ENCODE measurements at regions not wholly inside any gene's neighbourhood (a gene's known extent, or its start where the extent isn't known, plus 50 kb on each side); places are given as distances from the start of the nearest gene placed in this dataset.

GRCh38 chr5:119896826-119897536 lies 267.6 kb downstream of the FAM170A start:
- H3K4me1 ChIP-seq = no peaks in the 10 kb centered on the region
- H3K9me3 ChIP-seq = no peaks in the 10 kb centered on the region
- H3K4me3 ChIP-seq = no peak overlapping the region
- no peaks in the 10 kb centered on the region for H3K36me3 ChIP-seq
- TF ChIP-seq EP300 (IDR thresholded peaks at IDR 0.05) (no peak), POLR2A (IDR thresholded peaks at IDR 0.05) (no peak), CTCF (IDR thresholded peaks at IDR 0.05) (no peak)
- WGBS, 2 donors = 80 to 81% methylated on average over 2 of the region's 2 CpGs
- H3K27ac ChIP-seq = no peak overlapping the region
- no peak for DNase-seq (ENCODE audit: low spot score in 2 of 2)
- H3K27me3 ChIP-seq = no peaks in the 10 kb centered on the region

- no peaks in the 10 kb centered on the region for H3K4me1 ChIP-seq
- H3K27me3 ChIP-seq = no peaks in the 10 kb centered on the region
- no peaks in the 10 kb centered on the region for H3K36me3 ChIP-seq
- TF ChIP-seq CTCF (IDR thresholded peaks at IDR 0.05) = no peak
- WGBS, 2 donors = 73 to 80% methylated on average over 6 of the region's 6 CpGs
- no peak for DNase-seq (ENCODE audit: low spot score in 2 of 2)
- no peaks in the 10 kb centered on the region for H3K9me3 ChIP-seq
- H3K27ac ChIP-seq = no peak overlapping the region
- no peak overlapping the region for H3K4me3 ChIP-seq
Measured at GRCh38 chr5:119897537-119898370, 268.4 kb downstream of the FAM170A start.

GRCh38 chr5:119899981-119900380 lies 270.6 kb downstream of the FAM170A start:
- H3K4me1 ChIP-seq = no peaks in the 10 kb centered on the region
- 43 to 58% methylated on average over 2 of the region's 2 CpGs for WGBS, 2 donors
- no peak overlapping the region for H3K4me3 ChIP-seq
- DNase-seq (ENCODE audit: low spot score in 2 of 2) = no peak
- no peaks in the 10 kb centered on the region for H3K27me3 ChIP-seq
- no peak overlapping the region for H3K27ac ChIP-seq
- H3K9me3 ChIP-seq = no peaks in the 10 kb centered on the region
- H3K36me3 ChIP-seq = no peaks in the 10 kb centered on the region
- TF ChIP-seq POLR2A (IDR thresholded peaks at IDR 0.05) = no peak
- no peak for TF ChIP-seq CTCF (IDR thresholded peaks at IDR 0.05)
- no peak for TF ChIP-seq EP300 (IDR thresholded peaks at IDR 0.05)

DNA sequence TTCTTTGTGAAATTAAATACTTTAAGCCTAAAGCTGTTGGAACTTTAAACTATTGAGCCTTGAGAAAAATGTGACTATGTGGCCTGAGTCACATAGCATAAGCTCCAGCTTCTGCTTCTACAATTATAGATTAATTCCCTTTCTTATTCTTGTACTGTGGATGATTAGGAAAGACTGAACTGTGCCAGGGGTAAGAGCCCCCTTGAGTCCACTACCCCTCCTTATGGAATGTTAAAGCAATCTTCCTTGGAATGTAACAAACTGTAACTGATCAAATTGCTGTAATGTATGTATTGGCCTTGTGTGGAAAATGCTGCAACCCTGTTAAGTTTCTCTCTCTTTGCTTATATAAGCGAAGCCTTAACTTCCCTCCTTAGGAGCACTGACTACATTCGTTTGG lies 273.2 kb downstream of the FAM170A start:
- H3K27ac ChIP-seq = no peak overlapping the region
- no peaks in the 10 kb centered on the region for H3K4me1 ChIP-seq
- no peaks in the 10 kb centered on the region for H3K36me3 ChIP-seq
- H3K9me3 ChIP-seq = no peaks in the 10 kb centered on the region
- no peak for DNase-seq (ENCODE audit: low spot score in 2 of 2)
- no peaks in the 10 kb centered on the region for H3K27me3 ChIP-seq
- no peak for TF ChIP-seq EP300 (IDR thresholded peaks at IDR 0.05)
- no peak for TF ChIP-seq CTCF (IDR thresholded peaks at IDR 0.05)
- TF ChIP-seq POLR2A (IDR thresholded peaks at IDR 0.05) = no peak
- WGBS, 2 donors = 75 to 82% methylated on average over 2 of the region's 2 CpGs
- no peak overlapping the region for H3K4me3 ChIP-seq

GRCh38 chr5:119913425-119913824 lies 284.1 kb downstream of the FAM170A start:
- no peaks in the 10 kb centered on the region for H3K4me1 ChIP-seq
- no peaks in the 10 kb centered on the region for H3K36me3 ChIP-seq
- no peak for DNase-seq (ENCODE audit: low spot score in 2 of 2)
- H3K4me3 ChIP-seq = no peak overlapping the region
- TF ChIP-seq POLR2A (IDR thresholded peaks at IDR 0.05) (no peak), EP300 (IDR thresholded peaks at IDR 0.05) (no peak), CTCF (IDR thresholded peaks at IDR 0.05) (no peak)
- H3K27ac ChIP-seq = no peak overlapping the region
- WGBS, 2 donors = 47 to 55% methylated on average over 3 of the region's 3 CpGs
- H3K27me3 ChIP-seq = no peaks in the 10 kb centered on the region
- H3K9me3 ChIP-seq = no peaks in the 10 kb centered on the region

Data from tibial nerve (tissue), 4 donors.